HepG2 (cell line): ENCODE measurements at regions not wholly inside any gene's neighbourhood (a gene's known extent, or its start where the extent isn't known, plus 50 kb on each side); places are given as distances from the start of the nearest gene placed in this dataset.

Source experiments
- NR2C2 ChIP-seq: sonication (generic); formaldehyde crosslinking; IDR thresholded peaks from 2 replicates; pipeline ENCODE4 v1.4.0; 2020; ENCODE audit warnings: missing genetic modification reagents, mild to moderate bottlenecking, moderate library complexity, borderline replicate concordance
- POLR2AphosphoS5 ChIP-seq: IDR thresholded peaks from 2 replicates; pipeline ENCODE4 v1.6.1; 2012; ENCODE audit warnings: low read depth, low read length
- ZNF20 ChIP-seq: sonication (generic); formaldehyde crosslinking; IDR thresholded peaks from 2 replicates; pipeline ENCODE4 v1.4.0; 2020; ENCODE audit warnings: mild to moderate bottlenecking, moderate library complexity, missing genetic modification reagents
- ZNF768 ChIP-seq: sonication (generic); formaldehyde crosslinking; IDR thresholded peaks from 2 replicates; pipeline ENCODE4 v1.4.0; 2020; ENCODE audit warnings: missing genetic modification reagents
- TF ChIP-seq, protein P1 (sequence below): fragments of 450-650 bp; IDR thresholded peaks from 2 replicates; pipeline ENCODE4 v1.6.1; 2017; ENCODE audit warnings: mild to moderate bottlenecking
- TF ChIP-seq, protein P2 (sequence below): sonication (generic); formaldehyde crosslinking; IDR thresholded peaks from 2 replicates; pipeline ENCODE4 v1.5.0; 2020; ENCODE audit warnings: mild to moderate bottlenecking, missing genetic modification reagents, moderate library complexity

DNA sequence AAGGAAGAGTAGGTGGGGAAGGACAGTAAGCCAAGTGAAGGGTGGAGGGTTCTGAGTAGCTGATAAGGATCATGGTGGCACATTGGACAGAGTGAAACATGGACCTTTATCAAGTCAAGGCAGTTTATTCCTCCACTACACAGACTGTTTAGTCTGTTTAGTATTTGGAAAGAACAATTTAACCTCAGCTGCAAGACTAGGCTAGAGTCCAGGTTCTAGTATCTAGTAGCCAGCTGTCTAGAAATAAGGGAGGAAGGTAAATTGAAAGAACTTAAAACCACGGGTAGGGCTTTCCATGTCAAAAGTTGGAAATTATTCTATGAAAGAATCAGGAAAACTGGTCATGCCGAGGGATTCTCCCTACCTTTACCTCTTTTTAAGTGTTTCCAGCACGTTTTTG lies 140.1 kb upstream of the MED14 start:
- TF ChIP-seq POLR2AphosphoS5 (no peak), NR2C2 (no peak), ZNF20 (CRISPR knock-in tag) (no peak), ZNF768 (CRISPR knock-in tag) (no peak)
- TF ChIP-seq, protein P1, sequence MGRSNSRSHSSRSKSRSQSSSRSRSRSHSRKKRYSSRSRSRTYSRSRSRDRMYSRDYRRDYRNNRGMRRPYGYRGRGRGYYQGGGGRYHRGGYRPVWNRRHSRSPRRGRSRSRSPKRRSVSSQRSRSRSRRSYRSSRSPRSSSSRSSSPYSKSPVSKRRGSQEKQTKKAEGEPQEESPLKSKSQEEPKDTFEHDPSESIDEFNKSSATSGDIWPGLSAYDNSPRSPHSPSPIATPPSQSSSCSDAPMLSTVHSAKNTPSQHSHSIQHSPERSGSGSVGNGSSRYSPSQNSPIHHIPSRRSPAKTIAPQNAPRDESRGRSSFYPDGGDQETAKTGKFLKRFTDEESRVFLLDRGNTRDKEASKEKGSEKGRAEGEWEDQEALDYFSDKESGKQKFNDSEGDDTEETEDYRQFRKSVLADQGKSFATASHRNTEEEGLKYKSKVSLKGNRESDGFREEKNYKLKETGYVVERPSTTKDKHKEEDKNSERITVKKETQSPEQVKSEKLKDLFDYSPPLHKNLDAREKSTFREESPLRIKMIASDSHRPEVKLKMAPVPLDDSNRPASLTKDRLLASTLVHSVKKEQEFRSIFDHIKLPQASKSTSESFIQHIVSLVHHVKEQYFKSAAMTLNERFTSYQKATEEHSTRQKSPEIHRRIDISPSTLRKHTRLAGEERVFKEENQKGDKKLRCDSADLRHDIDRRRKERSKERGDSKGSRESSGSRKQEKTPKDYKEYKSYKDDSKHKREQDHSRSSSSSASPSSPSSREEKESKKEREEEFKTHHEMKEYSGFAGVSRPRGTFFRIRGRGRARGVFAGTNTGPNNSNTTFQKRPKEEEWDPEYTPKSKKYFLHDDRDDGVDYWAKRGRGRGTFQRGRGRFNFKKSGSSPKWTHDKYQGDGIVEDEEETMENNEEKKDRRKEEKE: no peak
- TF ChIP-seq, protein P2, sequence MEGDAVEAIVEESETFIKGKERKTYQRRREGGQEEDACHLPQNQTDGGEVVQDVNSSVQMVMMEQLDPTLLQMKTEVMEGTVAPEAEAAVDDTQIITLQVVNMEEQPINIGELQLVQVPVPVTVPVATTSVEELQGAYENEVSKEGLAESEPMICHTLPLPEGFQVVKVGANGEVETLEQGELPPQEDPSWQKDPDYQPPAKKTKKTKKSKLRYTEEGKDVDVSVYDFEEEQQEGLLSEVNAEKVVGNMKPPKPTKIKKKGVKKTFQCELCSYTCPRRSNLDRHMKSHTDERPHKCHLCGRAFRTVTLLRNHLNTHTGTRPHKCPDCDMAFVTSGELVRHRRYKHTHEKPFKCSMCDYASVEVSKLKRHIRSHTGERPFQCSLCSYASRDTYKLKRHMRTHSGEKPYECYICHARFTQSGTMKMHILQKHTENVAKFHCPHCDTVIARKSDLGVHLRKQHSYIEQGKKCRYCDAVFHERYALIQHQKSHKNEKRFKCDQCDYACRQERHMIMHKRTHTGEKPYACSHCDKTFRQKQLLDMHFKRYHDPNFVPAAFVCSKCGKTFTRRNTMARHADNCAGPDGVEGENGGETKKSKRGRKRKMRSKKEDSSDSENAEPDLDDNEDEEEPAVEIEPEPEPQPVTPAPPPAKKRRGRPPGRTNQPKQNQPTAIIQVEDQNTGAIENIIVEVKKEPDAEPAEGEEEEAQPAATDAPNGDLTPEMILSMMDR: no peak
